DOHH2 (cell line): ENCODE measurements at regions not wholly inside any gene's neighbourhood (a gene's known extent, or its start where the extent isn't known, plus 50 kb on each side); places are given as distances from the start of the nearest gene placed in this dataset.

Experiments used
- EZH2phosphoT487 ChIP-seq: fragments of 200-600 bp; sonication (generic); IDR thresholded peaks from 2 replicates; pipeline ENCODE4 v1.6.1; 2017; ENCODE audit warnings: borderline replicate concordance, mild to moderate bottlenecking, antibody characterized with exemption, low read length, moderate library complexity, mixed read lengths
- TF ChIP-seq, protein P1 (sequence below): fragments of 200-600 bp; sonication (generic); IDR thresholded peaks from one replicate; pipeline ENCODE4 v1.5.1; 2014; ENCODE audit warnings: antibody characterized with exemption, mild to moderate bottlenecking, low read depth, low read length; ENCODE audit not compliant: poor library complexity, severe bottlenecking

DNA sequence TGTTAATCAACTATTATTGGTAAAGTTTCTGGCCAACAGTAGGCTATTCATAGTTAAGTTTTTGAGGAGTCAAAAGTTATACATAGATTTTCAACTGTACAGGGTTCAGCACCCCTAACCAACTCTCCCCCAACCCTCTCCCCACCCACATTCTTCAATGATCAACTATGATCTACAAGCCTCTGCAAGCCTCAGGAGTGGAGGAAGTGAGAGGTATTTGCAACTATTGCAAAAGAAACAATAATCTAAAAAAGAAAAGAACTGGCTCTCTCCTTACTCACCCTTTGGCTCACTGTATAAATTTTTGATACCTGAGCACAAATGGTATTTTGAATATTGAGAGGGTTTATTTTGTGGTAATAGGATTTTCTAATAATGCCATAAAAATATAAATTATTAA lies 179.8 kb downstream of the IPMK start:
- TF ChIP-seq, protein P1, sequence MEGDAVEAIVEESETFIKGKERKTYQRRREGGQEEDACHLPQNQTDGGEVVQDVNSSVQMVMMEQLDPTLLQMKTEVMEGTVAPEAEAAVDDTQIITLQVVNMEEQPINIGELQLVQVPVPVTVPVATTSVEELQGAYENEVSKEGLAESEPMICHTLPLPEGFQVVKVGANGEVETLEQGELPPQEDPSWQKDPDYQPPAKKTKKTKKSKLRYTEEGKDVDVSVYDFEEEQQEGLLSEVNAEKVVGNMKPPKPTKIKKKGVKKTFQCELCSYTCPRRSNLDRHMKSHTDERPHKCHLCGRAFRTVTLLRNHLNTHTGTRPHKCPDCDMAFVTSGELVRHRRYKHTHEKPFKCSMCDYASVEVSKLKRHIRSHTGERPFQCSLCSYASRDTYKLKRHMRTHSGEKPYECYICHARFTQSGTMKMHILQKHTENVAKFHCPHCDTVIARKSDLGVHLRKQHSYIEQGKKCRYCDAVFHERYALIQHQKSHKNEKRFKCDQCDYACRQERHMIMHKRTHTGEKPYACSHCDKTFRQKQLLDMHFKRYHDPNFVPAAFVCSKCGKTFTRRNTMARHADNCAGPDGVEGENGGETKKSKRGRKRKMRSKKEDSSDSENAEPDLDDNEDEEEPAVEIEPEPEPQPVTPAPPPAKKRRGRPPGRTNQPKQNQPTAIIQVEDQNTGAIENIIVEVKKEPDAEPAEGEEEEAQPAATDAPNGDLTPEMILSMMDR = no peak
- TF ChIP-seq EZH2phosphoT487 = no peak
